GM21526 (cell line): ENCODE measurements at regions not wholly inside any gene's neighbourhood (a gene's known extent, or its start where the extent isn't known, plus 50 kb on each side); places are given as distances from the start of the nearest gene placed in this dataset.

Experiments
- ATAC-seq: cut with Tn5 transposase; IDR thresholded peaks from one replicate; pipeline ENCODE4 v1.9.1; 2021; ENCODE audit warnings: moderate library complexity; ENCODE audit not compliant: unreplicated experiment, low FRiP score

DNA sequence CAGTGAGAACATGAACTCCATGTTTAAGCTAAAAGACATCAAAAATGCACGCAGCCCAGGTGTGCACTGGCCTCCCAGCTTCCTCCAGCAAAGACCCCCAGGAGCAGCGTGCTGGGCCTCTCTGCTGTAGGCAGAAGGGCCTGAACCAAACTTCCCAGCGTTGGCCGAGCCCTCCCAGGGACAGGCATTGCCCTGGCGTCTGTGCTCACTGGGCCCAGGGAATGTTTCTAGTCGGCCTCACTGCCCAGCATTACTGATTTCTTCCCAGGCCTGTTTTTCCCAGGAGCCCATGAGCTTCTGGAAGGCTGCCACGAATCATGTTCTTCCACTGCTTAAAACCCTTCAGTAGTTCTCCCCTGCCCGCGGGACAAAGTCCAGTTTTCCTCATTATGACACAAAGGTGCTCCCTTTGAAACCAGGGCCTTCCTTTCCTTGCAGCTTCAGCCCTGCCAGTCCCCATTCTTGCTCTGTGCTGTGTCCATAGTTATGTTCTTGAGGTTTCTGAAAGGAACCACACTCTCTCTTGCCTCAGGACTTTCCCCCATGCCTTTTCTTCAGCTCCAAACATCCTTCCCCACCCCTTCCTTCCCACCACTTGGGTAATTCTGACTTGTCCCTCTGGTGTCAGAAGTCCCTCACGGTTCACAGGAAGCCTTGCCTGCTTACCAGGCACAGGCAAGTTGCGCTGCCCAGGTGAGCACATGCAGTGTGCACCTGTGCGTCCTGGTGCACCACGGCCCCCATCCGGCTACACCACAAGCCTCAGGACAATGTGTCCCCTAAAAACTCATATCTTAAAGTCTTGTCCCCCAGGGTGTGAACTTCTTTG is 93.4 kb upstream of the ENPP6 start:
- no peak for ATAC-seq

DNA sequence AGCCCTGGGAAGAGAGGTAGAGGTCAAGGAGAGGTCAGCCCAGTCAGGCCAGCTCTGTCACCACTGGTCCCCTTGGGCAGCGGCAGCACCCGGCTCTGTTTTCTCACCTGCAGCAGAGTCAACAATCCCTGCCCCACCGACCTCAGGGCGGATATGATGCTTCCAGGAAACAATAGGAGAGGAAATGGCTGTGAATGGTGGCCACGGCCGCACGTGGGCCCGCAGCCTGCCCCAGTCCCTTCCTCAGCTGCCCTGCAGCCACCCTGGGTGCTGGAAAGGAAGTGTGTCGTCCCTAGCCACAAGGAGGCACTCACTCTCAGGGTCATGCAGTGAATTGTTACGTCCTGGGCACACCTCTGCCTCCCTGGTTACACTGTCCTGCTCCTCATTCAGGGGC is 92.5 kb upstream of the ENPP6 start:
- ATAC-seq: no peak

DNA sequence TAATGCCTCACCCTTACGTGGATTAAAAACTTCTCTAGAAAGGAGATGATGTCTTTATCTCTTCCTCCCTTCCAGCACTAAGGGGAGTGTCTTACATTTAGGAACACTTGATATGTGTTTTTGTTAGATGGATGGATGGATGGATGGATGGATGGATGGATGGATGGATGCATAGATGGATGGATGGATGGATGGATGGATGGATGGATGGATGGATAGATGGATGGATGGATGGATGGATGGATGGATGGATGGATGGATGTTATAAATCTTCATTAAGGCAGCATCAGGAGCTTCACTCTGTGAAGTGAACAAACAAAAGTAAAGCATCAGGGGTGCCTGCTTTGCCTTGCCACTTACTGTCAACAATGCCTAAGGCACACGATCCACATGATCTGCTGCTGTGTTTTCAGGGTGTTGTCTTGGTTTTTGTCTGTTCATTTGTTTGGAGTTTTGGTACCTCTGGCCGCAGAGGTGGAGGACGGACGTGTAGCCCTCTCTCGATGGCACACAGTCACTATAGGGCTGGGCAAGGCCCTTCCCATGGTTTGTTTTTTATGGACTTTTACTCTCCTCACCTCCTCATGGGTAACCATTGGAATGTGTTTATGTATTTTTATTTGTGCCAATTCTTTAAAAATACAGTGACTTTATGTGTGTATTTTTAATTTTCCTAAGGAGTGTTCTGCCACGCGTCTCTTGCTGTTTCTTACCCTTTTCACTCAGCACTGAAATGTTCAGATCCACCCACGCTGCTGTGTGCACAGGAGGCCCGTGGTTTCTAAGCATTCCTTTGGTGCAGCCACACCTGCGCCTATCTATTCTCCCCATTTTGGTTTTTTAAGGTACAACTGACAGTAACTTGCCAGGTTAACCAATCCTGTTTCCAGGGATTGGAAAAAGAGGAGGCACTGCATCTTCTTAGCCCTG is 91.8 kb upstream of the ENPP6 start:
- ATAC-seq: no peak

DNA sequence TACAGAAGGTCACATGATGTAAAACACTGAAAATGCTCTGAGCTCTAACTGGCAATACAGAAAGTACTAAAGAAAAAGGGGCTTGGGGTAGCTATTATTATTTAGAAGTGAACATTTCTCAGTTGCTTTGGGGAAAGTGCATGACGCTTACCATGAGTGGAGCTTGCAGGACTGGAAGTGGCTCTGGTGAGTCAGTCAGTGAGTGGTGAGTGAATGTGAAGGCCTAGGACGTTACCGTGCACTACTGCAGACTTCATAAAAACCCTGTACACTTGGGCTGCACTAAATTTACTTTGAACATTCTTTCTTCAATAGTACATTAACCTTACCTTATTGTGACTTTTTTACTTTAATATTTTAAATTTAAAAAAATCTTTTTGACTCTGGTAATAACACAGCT is 89.3 kb upstream of the ENPP6 start:
- no peak for ATAC-seq

DNA sequence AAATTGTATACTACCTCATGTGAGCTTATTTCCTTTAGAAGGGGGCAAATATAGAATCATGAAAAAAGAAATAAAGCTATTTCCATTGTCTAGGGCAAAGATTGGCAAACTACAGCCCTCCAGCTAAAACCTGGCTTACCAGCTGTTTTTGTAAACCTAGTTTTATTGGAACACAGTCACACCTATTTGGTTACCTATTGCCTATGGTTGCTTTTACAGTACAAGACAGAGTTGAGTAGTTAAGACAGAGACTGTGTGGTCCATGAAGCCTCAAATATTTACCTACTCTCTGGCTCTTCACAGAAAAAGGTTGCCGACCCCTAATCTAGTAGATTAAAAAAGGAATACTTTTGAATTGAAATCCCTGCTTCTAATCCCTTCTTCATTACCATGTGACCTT is 88.8 kb upstream of the ENPP6 start:
- no peak for ATAC-seq

DNA sequence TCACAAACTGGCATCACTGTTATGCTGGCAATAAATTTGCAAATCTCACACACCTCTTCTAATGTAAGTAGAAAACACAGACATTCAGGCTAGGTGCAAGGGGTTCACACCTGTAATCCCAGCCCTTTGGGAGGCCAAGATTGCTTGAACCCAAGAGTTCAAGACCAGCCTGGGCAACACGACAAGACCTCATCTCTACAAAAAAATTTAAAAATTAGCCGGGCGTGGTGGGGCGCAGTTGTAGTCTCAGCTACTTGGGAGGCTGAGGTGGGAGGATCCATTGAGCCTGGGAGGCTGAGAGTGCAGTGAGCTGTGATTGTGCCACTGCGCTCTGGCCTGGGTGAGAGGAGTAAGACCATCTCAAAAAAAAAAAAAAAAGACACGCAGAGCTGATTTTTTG is 83.1 kb upstream of the ENPP6 start:
- ATAC-seq: no peak

DNA sequence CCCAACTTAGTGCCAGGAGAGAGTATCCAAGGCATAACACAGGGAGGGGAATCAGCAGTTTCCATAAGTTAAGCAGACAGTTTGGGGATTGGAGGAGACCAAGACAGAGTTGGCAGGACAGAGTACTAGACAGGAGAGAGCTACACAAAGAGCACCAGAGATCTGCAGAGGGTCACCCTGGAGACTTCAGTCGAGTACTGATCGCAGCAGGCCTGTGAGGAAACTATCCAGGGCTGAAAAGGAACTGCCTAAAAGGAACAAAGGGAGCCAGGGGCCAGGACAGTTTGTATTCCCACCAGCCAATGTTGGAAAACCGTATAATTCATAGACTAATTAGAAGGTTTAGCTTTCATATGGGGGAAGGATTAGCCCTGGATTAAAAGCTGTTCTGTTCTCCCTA is 80.6 kb upstream of the ENPP6 start:
- ATAC-seq: no peak

DNA sequence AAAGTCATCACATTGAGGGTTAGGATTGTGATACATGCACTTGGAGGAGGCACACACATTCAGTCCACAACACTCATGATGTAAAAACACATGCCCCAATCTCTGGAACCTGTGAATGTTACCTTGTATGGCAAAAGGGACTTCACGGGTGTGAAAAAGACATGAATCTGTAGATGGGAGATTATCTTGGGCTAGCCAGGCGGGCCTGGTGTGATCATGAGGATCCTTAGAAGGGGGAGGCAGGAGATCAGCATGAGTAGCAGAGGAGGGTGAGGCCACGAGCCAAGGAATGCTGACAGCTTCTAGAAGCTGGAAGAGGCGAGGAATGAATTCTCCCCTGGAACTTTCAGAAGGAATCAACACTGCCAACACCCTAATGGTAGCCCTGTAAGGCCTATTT is 77.5 kb upstream of the ENPP6 start:
- ATAC-seq: no peak

DNA sequence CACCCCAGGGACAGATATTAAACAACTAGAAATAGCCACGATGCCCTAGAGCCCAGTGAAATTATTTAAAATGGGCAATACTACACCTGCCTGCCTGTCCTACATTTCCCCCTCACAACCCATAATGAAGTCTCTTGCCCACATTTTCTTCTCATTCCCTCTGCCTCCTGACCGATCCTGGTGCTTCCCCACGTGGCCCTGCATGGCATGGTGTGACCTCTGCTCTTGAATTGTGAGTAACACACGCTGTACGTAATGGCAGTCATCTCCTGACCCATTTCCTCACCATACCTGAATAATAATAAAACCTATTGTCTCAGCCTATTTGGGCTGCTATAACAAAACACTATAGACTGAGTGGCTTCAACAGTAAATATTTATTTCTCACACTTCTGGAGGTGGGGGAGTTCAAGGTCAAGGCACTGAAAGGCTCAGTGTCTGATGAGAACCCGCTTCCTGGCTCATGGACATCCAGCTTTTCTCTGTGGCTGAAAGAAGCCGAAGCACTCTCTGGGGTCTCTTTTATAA is 77.0 kb upstream of the ENPP6 start:
- no peak for ATAC-seq

DNA sequence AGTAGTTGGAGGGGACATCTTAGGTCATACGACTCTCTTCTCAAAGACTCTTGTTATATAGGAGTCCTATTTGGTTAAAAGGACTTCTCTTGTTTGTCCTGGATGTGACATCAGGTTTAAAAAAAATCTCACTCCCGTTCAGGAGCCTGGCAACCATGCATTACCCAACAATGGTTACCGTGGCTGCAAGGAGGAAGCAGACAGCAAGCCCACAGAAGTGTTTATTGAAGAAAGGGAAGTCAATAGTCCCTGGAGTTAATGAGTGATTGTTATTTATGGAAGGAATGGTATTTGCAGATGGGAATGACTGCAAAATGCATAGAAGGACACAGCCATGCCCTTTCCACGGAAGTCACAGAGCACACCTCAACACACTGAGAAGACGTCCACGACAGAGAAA is 75.9 kb upstream of the ENPP6 start:
- ATAC-seq: no peak

DNA sequence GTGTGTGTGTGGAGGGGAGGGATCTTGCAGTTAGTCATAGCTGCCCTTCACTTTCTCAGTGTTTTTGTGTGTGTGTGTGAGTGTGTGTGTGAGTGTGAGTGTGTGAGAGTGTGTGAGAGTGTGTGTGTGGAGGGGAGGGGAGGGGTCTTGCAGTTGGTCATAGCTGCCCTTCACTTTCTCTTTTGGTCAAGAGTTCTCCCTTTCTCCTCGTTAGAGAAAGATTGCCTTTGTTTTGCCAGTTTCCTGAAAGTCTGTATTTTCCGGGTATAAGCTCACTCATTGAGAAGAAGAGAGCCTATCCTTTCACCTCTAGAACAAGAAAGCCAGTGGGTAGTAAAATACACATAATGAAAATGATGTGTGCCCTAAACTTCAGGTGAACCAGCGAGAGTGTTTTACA is 75.2 kb upstream of the ENPP6 start:
- no peak for ATAC-seq

DNA sequence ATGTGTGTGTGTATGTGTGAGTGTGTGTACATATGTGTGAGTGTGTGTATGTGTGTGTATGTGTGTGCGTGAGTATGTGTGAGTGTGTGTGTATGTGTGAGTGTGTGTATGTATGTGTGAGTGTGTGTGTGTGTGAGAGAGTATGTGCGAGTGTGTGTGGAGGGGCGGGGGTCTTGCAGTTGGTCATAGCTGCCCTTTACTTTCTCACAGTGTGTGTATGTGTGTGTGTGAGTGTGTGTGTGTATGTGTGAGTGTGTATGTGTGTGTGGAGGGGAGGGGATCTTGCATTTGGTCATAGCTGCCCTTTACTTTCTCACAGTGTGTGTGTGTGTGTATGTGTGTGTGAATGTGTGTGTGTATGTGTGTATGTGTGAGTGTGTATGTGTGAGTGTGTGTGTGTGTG is 74.8 kb upstream of the ENPP6 start:
- no peak for ATAC-seq

DNA sequence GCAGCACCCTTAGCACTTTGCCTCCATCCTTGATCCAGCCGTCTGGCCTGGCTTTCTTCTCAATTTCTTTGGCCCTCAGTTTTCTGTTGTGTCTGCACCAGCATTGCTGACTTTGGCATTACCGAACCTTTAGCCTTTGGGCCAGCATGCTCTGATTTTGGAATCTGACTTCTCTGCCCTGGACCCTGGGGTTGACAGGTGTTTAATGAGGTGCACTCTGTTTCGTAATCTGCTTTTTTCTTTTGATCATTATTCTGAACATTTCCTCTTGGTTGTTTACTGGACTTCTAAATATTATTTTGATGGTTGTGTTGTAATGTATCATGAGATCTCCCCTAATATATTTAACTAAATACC is 71.5 kb upstream of the ENPP6 start:
- no peak for ATAC-seq

DNA sequence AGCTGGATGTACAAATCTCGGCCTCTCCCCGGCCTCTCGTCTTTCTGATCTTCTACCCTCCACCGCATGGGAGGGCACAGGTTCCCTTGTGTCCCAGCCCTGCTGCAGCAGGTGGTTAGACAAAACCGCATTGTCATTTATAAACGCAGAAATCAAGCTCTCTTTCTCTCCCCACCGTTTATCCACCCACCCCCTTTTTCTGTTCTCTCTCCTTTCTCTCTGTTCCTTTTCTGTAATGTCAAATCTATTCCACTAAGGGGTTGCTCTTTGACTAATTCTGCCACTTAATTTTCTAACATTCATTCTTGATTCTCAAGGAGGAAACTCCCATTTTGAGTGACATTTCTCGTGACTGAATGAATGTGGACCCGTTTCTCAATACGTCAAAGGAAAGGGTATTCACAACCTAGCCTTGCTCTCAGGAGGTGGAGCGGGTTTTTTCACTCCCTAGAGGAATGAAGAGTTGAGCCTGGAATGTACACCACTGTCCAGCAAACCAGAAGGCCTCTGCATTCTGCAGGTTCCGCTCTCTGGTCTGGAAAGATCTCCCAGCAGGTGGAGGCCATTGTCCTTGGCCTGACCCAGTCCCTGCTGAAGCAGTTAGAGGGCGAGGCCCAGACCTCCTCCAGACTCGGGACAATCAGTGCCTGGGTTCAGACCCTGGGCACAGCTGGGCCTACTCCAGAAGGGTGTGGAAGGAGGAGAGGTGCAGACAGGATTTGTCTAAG is 70.9 kb upstream of the ENPP6 start:
- peak; percentile 59 for ATAC-seq

DNA sequence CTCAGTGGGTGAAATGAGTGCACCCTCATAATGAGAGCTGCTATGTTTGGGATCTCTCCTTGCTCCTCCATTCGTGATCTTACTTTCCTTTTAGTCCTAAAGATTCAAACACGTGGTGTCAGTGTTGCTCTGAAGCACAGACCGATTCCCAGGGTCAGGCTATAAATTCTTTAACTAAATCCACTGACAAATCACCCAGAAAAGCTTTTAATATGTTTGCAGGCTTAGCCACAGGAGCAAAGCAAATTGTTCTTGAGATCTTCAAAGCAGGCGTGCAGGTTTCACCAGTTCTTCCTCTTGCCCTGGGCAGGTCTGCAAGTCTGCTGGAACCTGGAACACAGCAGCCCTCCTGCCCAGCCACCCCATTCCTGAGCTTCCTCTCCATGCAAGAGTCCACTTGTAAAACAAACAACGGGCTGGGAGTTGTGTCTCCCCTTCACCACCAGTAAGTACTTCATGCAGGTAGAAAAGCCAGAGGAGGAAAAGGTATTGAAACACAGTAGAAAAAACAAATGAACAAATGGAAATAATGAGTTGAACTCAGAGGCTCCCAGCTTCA is 70.1 kb upstream of the ENPP6 start:
- ATAC-seq: no peak

DNA sequence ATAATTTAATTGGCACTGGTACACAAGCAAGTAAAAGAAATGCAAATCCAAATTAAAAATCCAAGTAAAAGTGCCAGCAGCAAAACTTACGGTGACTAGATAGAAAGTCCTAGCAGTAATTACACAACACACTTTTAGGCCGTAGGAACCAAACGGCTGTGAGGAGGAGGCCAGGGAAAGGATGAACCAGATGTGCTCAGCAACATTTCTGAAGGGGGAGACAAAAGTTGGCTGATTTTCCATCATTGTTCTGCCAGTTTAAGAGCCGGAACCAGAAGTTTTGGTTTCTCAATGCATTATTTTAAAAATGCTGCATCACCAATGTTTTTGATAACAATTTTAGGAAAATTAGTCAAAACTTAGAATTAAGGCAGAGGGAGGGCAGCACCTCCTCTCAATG is 68.7 kb upstream of the ENPP6 start:
- no peak for ATAC-seq

DNA sequence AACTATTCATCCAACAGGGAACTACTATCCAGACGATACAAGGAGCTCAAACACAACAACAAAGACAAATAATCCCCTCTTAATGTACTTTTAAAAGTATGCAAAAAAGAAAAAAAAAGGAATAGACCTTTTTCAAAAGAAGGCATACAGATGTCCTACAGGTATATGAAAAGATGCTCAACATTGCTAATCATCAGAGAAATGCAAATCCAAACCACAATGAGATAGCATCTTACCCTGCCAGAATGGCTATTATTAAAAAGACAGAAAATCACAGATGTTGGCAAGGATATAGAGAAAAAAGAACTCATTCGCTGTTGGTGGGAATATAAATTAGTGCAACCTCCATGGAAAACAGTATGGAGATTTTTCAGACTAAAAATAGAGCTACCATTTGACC is 67.1 kb upstream of the ENPP6 start:
- ATAC-seq: no peak

DNA sequence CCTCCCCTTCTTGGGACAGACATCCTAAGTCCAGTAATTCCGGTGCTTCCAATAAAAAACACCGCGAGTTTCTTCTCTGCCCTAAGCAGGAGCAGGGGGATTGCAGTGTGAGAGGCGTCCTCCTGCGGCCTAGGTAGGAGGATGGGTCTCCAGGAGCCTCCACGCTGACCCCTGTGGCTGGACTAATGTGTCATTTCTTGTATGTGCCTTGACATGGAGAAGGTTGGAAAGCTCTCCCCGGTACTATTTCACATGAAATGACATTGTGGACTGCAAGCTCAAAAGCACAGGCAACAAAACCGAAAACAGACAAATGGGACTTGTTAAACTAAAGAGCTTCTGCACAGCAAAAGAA is 66.6 kb upstream of the ENPP6 start:
- ATAC-seq: no peak

DNA sequence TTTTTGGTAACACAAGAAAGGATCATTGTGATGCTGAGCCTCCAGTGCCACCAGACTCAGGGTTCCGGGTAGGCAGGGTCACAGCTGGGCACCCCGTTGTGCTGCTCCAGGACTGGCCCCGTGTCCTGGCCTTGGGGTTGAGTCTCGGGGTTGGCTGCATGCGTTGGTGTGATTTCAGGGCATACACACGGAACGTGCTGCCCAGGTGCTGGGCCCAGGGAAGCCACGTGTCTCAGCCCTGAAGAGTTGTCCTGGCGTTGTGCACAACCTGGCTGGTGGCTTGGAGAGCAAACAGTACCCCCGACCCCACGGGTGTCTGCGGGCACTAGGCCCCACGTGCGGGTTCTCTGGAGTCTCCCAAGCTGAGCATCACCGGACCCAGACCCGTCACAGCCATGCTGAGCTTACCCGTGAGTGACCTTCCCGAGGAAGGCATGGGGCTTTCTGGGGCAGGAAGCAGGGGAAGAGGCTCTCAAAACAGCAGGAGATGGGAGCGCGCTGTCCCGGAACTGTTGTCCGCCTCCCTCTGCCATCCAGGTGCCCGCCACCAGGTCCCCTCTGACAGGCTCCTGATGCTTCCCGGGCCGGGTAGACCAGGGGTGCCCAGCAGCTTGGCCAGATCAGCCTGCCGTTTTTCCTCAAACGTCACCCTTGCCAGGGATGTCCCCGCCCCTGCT is 66.1 kb upstream of the ENPP6 start:
- ATAC-seq: no peak
